WTC11 (cell line): ENCODE measurements at regions not wholly inside any gene's neighbourhood (a gene's known extent, or its start where the extent isn't known, plus 50 kb on each side); places are given as distances from the start of the nearest gene placed in this dataset.
"Not testable (repeated sequence)": the region's sequence is repeated elsewhere in the genome, so short reads cannot be mapped to it uniquely, and the experiment has no call there.

ENCODE experiments used
- CBFB ChIP-seq: sonication (generic); formaldehyde crosslinking; IDR thresholded peaks from 2 replicates; pipeline ENCODE4 v1.8.1; 2022; ENCODE audit warnings: mild to moderate bottlenecking, low read depth, missing genetic modification reagents
- CREB1 ChIP-seq: sonication (generic); formaldehyde crosslinking; IDR thresholded peaks from 2 replicates; pipeline ENCODE4 v1.8.0; 2023; ENCODE audit warnings: mild to moderate bottlenecking, missing genetic modification reagents
- NR3C1 ChIP-seq: sonication (generic); formaldehyde crosslinking; conservative IDR thresholded peaks from 2 replicates; pipeline ENCODE4 v1.8.1; 2023; ENCODE audit warnings: low read depth, mild to moderate bottlenecking, missing genetic modification reagents
- ZBTB21 ChIP-seq: sonication (generic); formaldehyde crosslinking; IDR thresholded peaks from 2 replicates; pipeline ENCODE4 v1.8.1; 2023; ENCODE audit warnings: mild to moderate bottlenecking, missing genetic modification reagents, borderline replicate concordance
- ZNF232 ChIP-seq: sonication (generic); formaldehyde crosslinking; IDR thresholded peaks from 2 replicates; pipeline ENCODE4 v1.8.0; 2022; ENCODE audit warnings: mild to moderate bottlenecking, missing genetic modification reagents
- ZNF423 ChIP-seq: fragments of 250-450 bp; sonication (Bioruptor Pico); IDR thresholded peaks from 2 replicates; pipeline ENCODE4 v2.1.2; 2022; ENCODE audit warnings: mild to moderate bottlenecking, moderate library complexity
- TF ChIP-seq, protein P1 (sequence below): fragments of 200-600 bp; IDR thresholded peaks from 2 replicates; pipeline ENCODE4 v1.8.0; 2022; ENCODE audit warnings: antibody characterized with exemption
- TF ChIP-seq, protein P2 (sequence below): sonication (generic); formaldehyde crosslinking; IDR thresholded peaks from 2 replicates; pipeline ENCODE4 v1.8.1; 2023; ENCODE audit warnings: mild to moderate bottlenecking, moderate library complexity, missing genetic modification reagents
- TF ChIP-seq, protein P3 (sequence below): sonication (generic); formaldehyde crosslinking; IDR thresholded peaks from 2 replicates; pipeline ENCODE4 v1.8.1; 2023; ENCODE audit warnings: mild to moderate bottlenecking, missing genetic modification reagents
- TF ChIP-seq, protein P4 (sequence below): sonication (generic); formaldehyde crosslinking; IDR thresholded peaks from 2 replicates; pipeline ENCODE4 v1.8.0; 2022; ENCODE audit warnings: mild to moderate bottlenecking, missing genetic modification reagents
- TF ChIP-seq, protein P5 (sequence below): sonication (generic); formaldehyde crosslinking; IDR thresholded peaks from 2 replicates; pipeline ENCODE4 v1.8.0; 2022; ENCODE audit warnings: mild to moderate bottlenecking, missing genetic modification reagents

DNA sequence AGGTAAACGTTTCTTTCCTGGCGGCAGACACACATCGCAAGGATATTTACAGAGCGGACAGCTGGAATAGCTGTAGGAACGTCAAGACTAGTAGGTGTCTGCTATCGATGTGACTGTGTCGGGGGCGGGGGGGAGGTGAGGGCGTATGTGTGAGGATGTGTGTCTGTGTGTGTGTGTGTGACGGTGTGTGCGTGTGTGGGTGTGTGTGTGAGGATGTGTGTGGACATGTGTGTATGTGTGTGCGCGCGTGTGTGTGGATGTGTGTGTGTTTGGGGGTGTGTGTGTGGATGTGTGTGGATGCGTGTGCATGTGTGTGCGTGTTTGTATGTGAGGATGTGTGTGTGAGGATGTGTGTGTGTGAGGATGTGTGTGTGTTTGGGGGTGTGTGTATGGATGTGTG is 55.4 kb downstream of the PNMA6F start:
- TF ChIP-seq, protein P1, sequence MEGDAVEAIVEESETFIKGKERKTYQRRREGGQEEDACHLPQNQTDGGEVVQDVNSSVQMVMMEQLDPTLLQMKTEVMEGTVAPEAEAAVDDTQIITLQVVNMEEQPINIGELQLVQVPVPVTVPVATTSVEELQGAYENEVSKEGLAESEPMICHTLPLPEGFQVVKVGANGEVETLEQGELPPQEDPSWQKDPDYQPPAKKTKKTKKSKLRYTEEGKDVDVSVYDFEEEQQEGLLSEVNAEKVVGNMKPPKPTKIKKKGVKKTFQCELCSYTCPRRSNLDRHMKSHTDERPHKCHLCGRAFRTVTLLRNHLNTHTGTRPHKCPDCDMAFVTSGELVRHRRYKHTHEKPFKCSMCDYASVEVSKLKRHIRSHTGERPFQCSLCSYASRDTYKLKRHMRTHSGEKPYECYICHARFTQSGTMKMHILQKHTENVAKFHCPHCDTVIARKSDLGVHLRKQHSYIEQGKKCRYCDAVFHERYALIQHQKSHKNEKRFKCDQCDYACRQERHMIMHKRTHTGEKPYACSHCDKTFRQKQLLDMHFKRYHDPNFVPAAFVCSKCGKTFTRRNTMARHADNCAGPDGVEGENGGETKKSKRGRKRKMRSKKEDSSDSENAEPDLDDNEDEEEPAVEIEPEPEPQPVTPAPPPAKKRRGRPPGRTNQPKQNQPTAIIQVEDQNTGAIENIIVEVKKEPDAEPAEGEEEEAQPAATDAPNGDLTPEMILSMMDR = not testable (repeated sequence)
- not testable (repeated sequence) for TF ChIP-seq CREB1 (CRISPR knock-in tag); ZNF232 (CRISPR knock-in tag); CBFB; ZBTB21 (CRISPR knock-in tag); NR3C1 (CRISPR knock-in tag); ZNF423 (CRISPR knock-in tag)
- TF ChIP-seq, protein P2, sequence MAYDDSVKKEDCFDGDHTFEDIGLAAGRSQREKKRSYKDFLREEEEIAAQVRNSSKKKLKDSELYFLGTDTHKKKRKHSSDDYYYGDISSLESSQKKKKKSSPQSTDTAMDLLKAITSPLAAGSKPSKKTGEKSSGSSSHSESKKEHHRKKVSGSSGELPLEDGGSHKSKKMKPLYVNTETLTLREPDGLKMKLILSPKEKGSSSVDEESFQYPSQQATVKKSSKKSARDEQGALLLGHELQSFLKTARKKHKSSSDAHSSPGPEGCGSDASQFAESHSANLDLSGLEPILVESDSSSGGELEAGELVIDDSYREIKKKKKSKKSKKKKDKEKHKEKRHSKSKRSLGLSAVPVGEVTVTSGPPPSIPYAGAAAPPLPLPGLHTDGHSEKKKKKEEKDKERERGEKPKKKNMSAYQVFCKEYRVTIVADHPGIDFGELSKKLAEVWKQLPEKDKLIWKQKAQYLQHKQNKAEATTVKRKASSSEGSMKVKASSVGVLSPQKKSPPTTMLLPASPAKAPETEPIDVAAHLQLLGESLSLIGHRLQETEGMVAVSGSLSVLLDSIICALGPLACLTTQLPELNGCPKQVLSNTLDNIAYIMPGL = not testable (repeated sequence)
- TF ChIP-seq, protein P3, sequence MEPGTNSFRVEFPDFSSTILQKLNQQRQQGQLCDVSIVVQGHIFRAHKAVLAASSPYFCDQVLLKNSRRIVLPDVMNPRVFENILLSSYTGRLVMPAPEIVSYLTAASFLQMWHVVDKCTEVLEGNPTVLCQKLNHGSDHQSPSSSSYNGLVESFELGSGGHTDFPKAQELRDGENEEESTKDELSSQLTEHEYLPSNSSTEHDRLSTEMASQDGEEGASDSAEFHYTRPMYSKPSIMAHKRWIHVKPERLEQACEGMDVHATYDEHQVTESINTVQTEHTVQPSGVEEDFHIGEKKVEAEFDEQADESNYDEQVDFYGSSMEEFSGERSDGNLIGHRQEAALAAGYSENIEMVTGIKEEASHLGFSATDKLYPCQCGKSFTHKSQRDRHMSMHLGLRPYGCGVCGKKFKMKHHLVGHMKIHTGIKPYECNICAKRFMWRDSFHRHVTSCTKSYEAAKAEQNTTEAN = not testable (repeated sequence)
- TF ChIP-seq, protein P4, sequence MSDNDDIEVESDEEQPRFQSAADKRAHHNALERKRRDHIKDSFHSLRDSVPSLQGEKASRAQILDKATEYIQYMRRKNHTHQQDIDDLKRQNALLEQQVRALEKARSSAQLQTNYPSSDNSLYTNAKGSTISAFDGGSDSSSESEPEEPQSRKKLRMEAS (CRISPR knock-in tag) = not testable (repeated sequence)
- TF ChIP-seq, protein P5, sequence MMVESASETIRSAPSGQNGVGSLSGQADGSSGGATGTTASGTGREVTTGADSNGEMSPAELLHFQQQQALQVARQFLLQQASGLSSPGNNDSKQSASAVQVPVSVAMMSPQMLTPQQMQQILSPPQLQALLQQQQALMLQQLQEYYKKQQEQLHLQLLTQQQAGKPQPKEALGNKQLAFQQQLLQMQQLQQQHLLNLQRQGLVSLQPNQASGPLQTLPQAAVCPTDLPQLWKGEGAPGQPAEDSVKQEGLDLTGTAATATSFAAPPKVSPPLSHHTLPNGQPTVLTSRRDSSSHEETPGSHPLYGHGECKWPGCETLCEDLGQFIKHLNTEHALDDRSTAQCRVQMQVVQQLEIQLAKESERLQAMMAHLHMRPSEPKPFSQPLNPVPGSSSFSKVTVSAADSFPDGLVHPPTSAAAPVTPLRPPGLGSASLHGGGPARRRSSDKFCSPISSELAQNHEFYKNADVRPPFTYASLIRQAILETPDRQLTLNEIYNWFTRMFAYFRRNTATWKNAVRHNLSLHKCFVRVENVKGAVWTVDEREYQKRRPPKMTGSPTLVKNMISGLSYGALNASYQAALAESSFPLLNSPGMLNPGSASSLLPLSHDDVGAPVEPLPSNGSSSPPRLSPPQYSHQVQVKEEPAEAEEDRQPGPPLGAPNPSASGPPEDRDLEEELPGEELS (CRISPR knock-in tag) = not testable (repeated sequence)
